Medulla oblongata (tissue), 1 donor: ENCODE measurements at regions not wholly inside any gene's neighbourhood (a gene's known extent, or its start where the extent isn't known, plus 50 kb on each side); places are given as distances from the start of the nearest gene placed in this dataset.
"Not testable (repeated sequence)": the region's sequence is repeated elsewhere in the genome, so short reads cannot be mapped to it uniquely, and the experiment has no call there.

Source experiments
- DNase-seq: peaks from one replicate; pipeline ENCODE4 v3.0.0-alpha.2; 2015; ENCODE audit errors: extremely low spot score

DNA sequence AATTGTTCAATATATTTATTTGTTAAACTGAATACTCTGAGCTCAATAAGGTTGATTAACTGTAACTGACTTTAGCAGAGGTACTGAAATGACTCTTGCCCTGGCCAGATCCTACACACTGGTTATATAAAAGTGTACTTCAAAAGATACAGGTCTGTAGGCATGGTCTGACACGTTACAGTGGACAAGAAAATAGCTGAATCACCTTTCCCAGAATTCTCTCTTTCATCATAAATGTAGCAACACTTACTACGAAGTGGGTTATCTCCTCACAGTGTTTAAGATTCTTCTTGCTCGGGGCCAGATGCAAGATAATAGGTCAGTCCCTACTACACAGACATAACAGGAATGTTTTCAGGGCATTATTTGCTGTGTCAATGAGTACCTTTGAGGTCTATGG, 107.0 kb upstream of the ZC3H15 start:
- DNase-seq: no peak

DNA sequence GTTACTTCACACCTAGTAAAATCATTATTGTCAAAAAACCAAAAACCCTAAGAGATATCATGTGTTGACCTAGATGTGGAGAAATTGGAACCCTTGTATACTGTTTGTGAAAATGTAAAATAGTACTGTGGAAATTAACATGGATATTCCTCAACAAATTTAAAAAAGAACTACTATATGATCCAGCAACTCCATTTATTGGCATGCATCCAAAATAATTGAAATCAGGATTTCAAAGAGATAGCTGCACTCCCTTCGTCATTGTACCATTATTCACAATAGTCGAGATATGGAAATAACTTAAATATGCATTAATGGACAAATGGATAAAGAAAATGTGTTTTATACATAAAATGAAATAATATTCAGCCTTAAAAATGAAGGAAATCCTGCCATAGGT, 105.3 kb upstream of the ZC3H15 start:
- no peak for DNase-seq

DNA sequence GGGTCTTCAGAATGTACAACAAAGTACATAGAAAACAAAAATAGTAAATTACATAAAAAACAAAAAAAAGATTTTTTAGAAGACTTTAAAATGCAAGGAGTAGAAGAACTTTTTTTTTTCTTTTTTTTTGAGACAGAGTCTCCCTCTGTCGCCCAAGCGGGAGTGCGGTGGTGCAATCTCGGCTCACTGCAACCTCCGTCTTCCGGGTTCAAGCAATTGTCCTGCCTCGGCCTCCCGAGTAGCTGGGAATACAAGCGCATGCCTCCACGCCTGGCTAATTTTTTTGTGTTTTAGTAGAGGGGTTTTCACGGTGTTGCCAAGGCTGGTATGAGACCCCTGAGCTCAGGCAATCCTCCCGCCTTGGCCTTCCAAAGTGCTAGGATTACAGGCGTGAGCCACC, 104.5 kb upstream of the ZC3H15 start:
- DNase-seq: no peak

DNA sequence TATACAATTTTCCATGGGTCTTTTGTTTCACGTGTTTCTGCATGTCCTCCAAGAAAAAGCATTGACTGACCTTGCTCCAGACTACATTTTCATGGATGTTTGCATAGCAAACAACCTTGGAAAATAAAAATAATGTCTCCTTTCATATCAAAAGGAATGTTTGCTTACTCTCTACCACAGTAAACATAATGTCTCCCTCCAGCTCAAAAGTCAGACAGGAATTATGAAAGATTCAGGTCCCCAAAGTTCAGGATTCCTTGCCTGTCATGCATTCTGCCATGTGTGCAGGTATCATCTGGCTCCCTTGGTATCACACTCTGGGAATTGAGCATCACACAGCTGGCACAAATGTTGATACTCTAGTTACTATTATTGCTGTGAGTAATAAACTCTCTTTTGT, 103.1 kb upstream of the ZC3H15 start:
- no peak for DNase-seq

- no peak for DNase-seq
Observed at GRCh38 chr2:186384226-186384625, 101.8 kb upstream of the ZC3H15 start.

GRCh38 chr2:186385638-186386201, 100.3 kb upstream of the ZC3H15 start:
- DNase-seq: not testable (repeated sequence)

- DNase-seq: no peak
Observed at GRCh38 chr2:186399082-186399644, 86.9 kb upstream of the ZC3H15 start.

GRCh38 chr2:186405842-186406241, 80.2 kb upstream of the ZC3H15 start:
- no peak for DNase-seq

DNA sequence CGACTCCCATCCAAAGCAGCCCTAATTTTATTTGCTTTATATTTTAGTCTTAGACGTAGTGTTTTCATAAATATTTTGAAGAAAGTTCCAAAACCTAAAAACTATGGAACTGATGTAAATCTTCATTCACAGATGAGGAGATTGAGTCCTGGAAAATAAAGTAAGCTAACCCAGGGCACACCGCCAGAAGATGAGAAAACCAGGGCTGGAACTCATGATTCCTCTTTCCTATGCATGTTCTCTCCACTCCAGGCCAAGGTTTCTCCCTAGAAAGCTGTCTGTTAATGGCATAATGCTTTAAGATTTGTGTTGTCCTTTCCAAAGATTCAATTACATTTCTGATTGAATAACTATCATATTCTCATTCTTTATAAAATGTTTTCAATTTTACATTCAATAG, 78.4 kb upstream of the ZC3H15 start:
- no peak for DNase-seq

GRCh38 chr2:186410802-186411201, 75.3 kb upstream of the ZC3H15 start:
- DNase-seq: no peak

DNA sequence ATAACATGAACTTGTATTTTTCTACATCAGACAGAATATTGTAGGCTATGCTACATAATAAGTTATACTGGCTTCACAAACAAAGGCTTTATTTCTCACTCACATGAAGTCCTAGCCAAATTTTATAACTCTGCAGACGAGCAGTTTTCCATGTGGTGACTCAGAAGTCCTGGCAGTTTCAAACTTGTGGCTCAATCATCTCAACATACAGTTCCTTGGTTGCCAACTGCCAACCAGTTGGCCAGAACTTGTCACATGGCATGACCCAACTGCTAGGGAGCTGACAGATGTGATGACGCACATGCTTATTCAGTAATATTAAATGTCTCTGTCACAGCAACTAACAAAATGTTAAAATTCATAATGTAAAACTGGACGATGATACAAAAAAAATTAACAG, 63.8 kb upstream of the ZC3H15 start:
- DNase-seq: no peak

- DNase-seq: no peak
Observed at GRCh38 chr2:186423481-186423880, 62.6 kb upstream of the ZC3H15 start.

DNA sequence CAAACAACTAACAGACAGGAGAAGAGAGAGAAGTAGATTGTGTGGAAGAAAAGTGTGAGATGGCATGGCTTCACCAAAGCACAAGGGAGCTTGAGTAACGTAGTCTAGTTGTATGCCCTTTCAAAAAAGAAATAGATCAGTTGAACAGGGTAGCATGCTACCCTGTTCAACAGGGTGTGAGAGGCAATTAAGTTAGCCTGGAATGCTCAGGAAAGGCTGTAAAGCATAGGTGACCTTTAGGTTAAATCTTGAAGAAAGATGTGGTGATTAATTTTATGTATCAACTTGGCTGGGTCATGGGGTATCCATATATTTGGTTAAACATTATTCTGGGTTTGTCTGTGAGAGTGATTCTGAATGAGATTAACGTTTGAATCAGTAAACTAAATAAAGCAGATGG, 61.8 kb upstream of the ZC3H15 start:
- DNase-seq: no peak

DNA sequence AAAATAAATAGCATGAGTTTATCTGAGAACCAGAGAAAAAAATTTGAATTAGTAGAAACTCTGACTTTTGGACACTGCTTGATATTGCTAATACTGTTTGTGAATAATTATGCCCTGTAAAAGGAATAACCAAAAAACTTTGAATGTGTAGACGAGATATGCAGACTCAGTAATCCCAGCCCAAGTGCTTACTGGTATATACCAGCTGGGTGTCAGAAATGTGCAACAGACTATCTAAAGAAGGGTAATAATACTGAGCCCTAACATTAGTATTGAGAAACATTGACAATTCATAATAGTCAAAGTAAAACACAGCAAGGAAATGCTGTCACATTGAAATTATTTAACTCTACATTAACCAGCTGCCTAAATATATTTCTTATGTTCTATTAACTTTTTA, 60.5 kb upstream of the ZC3H15 start:
- no peak for DNase-seq

DNA sequence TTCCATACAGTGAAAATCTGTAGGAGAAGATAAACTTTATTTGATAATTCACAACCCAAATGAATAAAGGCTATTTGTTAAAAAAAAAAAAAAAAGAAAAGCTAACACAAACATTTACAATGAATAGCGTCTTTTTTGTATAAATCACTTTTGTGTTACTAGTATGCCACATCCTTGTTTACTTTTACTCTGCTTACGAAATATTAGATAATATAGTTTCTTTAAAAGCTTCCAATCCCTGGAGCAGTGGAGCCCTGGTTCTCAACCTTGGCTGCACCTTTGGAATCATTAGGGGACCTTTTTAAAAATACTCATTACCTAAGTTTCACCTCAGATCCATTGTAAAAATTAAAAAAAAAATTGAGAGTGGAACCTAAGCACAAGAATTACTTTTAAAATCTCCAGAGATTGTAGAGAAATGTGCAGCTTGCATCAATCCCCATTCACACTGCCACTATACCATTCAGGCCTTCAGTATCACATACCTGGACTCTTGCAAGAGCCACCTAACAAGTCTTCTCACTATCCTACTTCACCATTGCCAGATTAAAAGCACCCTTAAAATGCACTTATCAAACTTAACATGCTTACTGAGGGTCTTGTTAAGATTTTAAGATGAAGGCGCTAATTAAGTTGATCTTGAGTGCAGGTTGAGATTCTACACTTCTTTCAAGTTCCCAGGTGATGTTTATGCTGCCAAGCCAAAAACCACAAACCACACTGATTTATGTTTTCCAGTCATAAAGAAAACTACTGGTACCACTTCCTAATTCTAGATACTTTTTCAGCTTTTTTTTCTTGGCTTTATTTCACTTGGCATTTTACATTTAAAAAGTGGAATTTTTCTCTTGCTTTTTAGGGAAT, 59.7 kb upstream of the ZC3H15 start:
- DNase-seq: no peak

DNA sequence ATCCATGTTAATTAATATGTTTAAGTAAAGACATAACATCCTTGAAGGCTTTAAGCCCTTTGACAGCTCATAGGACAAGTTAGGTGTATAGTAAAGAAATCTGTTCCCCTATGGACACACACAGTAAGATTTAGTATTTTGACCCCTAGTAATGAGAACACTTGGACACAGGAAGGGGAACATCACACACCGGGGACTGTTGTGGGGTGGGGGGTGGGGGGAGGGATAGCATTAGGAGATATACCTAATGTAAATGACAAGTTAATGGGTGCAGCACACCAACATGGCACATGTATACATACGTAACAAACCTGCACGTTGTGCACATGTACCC, 59.1 kb upstream of the ZC3H15 start:
- DNase-seq: not testable (repeated sequence)

- DNase-seq: no peak
Observed at GRCh38 chr2:186427970-186428369, 58.1 kb upstream of the ZC3H15 start.

- no peak for DNase-seq
Observed at GRCh38 chr2:186429104-186429503, 57.0 kb upstream of the ZC3H15 start.

- no peak for DNase-seq
Observed at GRCh38 chr2:186431306-186431705, 54.8 kb upstream of the ZC3H15 start.

DNA sequence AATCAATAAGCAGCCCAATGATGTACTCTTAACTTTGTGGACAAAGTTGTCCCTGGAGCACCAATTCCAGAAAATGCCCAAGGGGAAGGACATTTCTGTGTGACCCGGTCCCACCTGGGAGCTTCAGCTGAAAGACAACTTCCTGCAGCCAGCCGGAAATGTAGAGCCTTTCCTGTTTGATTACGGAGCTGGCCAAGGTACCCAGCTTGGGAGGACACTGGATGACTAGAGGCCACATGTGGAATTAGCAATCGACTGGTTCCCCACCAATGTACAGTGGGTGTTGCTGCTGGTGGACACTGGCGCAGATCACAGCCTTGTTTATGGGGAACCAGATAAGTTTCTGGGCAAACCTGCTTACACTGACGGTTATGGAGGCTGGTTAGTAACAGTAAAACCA, 53.0 kb upstream of the ZC3H15 start:
- no peak for DNase-seq

DNA sequence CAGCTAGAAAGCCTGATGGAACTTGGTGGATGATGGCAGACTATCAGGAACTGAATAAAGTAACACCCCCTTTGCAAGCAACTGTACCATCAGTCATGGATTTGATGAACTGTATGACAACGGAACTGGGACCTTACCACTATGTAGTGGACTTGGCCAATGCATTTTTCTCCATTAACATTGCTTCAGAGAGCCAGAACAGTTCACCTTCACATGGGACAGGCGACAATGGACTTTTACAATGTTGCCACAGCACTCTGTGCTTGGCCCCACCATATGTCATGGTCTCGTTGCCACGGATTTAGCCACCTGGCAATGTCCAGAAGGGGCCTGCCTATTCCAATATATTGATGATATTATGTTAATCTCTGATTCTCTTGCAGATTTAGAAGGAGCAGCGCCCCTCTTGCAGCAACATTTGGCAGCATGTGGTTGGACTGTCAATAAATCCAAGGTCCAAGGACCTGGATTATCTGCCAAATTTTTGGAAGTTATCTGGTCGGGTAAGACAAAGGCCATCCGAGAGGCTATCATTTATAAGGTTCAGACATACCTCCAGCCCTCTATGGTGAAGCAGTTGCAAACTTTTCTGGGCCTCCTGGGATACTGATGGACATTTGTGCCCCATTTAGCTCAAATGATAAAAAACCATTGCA, 52.2 kb upstream of the ZC3H15 start:
- DNase-seq: no peak
